Osteoblast (primary cell): ENCODE measurements at regions not wholly inside any gene's neighbourhood (a gene's known extent, or its start where the extent isn't known, plus 50 kb on each side); places are given as distances from the start of the nearest gene placed in this dataset.
A peak's percentile ranks its signal among the peaks of the same experiment; 100 is the strongest.

ENCODE experiments used
- DNase-seq: peaks from one replicate; pipeline ENCODE4 v3.0.0; 2011; ENCODE audit warnings: low spot score, mixed read lengths; ENCODE audit not compliant: insufficient read length; ENCODE audit errors: missing footprints
- H2AFZ ChIP-seq: 2 replicates; pipeline ENCODE4 v1.6.0; 2011; ENCODE audit warnings: mild to moderate bottlenecking, low read length
- H3K27ac ChIP-seq: 2 replicates; pipeline ENCODE4 v1.5.1; 2011; ENCODE audit warnings: mild to moderate bottlenecking, low read depth, low read length, moderate library complexity
- H3K27me3 ChIP-seq: 2 replicates; pipeline ENCODE4 v1.6.0; 2012; ENCODE audit warnings: mild to moderate bottlenecking, control low read depth, inconsistent platforms, low read length, moderate library complexity; ENCODE audit not compliant: insufficient read depth
- H3K36me3 ChIP-seq: 2 replicates; pipeline ENCODE4 v1.5.1; 2011; ENCODE audit warnings: mild to moderate bottlenecking, low read length, control low read depth, moderate library complexity; ENCODE audit not compliant: insufficient read depth
- H3K4me1 ChIP-seq: 2 replicates; pipeline ENCODE4 v1.5.1; 2011; ENCODE audit warnings: mild to moderate bottlenecking, low read length, control low read depth, moderate library complexity; ENCODE audit not compliant: insufficient read depth
- H3K4me2 ChIP-seq: 2 replicates; pipeline ENCODE4 v1.6.0; 2011; ENCODE audit warnings: mild to moderate bottlenecking, low read length; ENCODE audit not compliant: insufficient read depth
- H3K4me3 ChIP-seq: fragments of 200-600 bp; sonication (generic); 3 replicates; pipeline ENCODE4 v1.5.1; 2012; ENCODE audit warnings: mild to moderate bottlenecking, low read length, inconsistent platforms; ENCODE audit not compliant: insufficient read depth
- H3K79me2 ChIP-seq: 2 replicates; pipeline ENCODE4 v1.6.0; 2012; ENCODE audit warnings: mild to moderate bottlenecking, low read length, control low read depth, inconsistent platforms; ENCODE audit not compliant: insufficient read depth
- H3K9me3 ChIP-seq: 2 replicates; pipeline ENCODE4 v1.5.1; 2011; ENCODE audit warnings: low read depth, low read length, control low read depth
- H4K20me1 ChIP-seq: 2 replicates; pipeline ENCODE4 v1.6.0; 2012; ENCODE audit warnings: mild to moderate bottlenecking, low read length, control low read depth; ENCODE audit not compliant: insufficient read depth
- TF ChIP-seq, protein P1 (sequence below): IDR thresholded peaks from 2 replicates; pipeline ENCODE4 v1.5.1; 2011; ENCODE audit warnings: mild to moderate bottlenecking, low read depth, low read length, moderate library complexity; ENCODE audit errors: extremely low read depth

DNA sequence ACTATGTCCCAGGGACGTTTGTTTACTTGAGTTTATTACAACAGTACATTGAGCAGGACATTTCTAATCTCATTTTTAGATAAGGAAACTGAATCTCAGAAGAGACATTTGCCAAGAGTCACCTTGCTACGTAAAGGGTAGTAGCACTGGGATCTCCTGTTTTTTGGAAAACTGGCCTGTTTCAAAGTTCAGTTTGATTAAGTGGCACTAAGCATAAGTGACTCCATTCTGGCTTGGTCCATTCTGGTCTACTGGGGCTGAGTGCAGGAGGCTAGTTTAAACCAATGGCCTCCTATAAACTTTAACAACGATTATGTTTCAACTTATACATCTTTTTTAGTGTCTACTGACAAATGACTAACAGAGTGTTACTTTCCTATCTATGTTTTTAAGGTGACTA lies 382.5 kb downstream of the ANKRD50 start:
- no peaks in the 10 kb centered on the region for H3K27me3 ChIP-seq
- no peak overlapping the region for H3K27ac ChIP-seq
- peaks cover 3% of the 10 kb centered on the region for H3K4me1 ChIP-seq
- no peak for DNase-seq
- TF ChIP-seq, protein P1, sequence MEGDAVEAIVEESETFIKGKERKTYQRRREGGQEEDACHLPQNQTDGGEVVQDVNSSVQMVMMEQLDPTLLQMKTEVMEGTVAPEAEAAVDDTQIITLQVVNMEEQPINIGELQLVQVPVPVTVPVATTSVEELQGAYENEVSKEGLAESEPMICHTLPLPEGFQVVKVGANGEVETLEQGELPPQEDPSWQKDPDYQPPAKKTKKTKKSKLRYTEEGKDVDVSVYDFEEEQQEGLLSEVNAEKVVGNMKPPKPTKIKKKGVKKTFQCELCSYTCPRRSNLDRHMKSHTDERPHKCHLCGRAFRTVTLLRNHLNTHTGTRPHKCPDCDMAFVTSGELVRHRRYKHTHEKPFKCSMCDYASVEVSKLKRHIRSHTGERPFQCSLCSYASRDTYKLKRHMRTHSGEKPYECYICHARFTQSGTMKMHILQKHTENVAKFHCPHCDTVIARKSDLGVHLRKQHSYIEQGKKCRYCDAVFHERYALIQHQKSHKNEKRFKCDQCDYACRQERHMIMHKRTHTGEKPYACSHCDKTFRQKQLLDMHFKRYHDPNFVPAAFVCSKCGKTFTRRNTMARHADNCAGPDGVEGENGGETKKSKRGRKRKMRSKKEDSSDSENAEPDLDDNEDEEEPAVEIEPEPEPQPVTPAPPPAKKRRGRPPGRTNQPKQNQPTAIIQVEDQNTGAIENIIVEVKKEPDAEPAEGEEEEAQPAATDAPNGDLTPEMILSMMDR, result no peak
- no peak overlapping the region for H2AFZ ChIP-seq
- no peaks in the 10 kb centered on the region for H3K9me3 ChIP-seq
- H3K36me3 ChIP-seq, result no peaks in the 10 kb centered on the region
- no peak overlapping the region for H3K4me2 ChIP-seq
- H3K79me2 ChIP-seq, result no peaks in the 10 kb centered on the region
- H3K4me3 ChIP-seq, result no peak overlapping the region
- H4K20me1 ChIP-seq, result no peaks in the 10 kb centered on the region

DNA sequence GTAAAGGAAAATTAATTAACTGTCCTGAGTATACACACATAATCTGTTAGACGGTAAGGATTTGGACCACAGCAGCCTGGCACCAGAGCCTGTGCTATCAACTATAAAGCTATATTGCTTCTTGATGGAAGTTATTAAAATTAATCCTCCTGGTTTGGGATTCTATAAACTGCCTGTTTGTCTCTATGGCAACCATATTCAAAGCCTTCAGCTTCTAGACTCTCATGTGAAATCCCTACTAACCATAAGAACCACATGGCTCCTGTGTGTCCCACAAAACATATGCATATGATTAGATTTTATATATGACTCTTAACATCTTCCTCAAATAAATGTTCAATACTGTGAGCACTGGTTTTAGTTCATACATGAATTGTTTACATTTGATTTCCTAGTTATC lies 380.8 kb downstream of the ANKRD50 start:
- no peaks in the 10 kb centered on the region for H3K9me3 ChIP-seq
- no peaks in the 10 kb centered on the region for H3K79me2 ChIP-seq
- no peak for DNase-seq
- H3K27me3 ChIP-seq, result no peaks in the 10 kb centered on the region
- peaks cover 3% of the 10 kb centered on the region for H3K4me1 ChIP-seq
- no peak overlapping the region for H2AFZ ChIP-seq
- TF ChIP-seq, protein P1, result no peak
- no peak overlapping the region for H3K27ac ChIP-seq
- no peak overlapping the region for H3K4me2 ChIP-seq
- no peaks in the 10 kb centered on the region for H3K36me3 ChIP-seq
- no peak overlapping the region for H3K4me3 ChIP-seq
- H4K20me1 ChIP-seq, result no peaks in the 10 kb centered on the region

DNA sequence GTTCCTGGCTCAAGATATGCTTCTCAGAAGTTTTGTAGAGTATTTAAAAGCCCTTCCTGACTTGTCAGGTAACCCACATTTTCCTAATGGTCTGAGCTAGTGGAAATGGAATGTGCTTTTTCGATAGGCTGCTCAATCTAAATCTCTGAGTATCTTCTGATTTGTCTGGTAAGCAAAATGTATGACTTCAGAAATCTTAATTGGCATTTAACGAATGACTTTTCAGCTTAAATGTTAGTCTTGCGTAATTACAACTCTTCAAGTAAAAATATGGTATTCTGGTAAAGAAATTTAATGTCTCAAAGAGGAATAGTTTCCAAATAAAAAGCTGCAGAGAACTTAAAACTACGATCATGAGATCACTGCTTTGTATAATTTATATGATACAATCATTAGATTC lies 379.1 kb downstream of the ANKRD50 start:
- Histone ChIP-seq H3K27me3 (no peaks in the 10 kb centered on the region), H3K4me3 (no peak overlapping the region), H2AFZ (no peak overlapping the region), H3K9me3 (no peaks in the 10 kb centered on the region), H3K4me1 (peaks cover 3% of the 10 kb centered on the region), H3K79me2 (no peaks in the 10 kb centered on the region), H3K4me2 (no peak overlapping the region), H3K36me3 (no peaks in the 10 kb centered on the region), H3K27ac (no peak overlapping the region), H4K20me1 (no peaks in the 10 kb centered on the region)
- DNase-seq, result no peak
- TF ChIP-seq, protein P1, result no peak

DNA sequence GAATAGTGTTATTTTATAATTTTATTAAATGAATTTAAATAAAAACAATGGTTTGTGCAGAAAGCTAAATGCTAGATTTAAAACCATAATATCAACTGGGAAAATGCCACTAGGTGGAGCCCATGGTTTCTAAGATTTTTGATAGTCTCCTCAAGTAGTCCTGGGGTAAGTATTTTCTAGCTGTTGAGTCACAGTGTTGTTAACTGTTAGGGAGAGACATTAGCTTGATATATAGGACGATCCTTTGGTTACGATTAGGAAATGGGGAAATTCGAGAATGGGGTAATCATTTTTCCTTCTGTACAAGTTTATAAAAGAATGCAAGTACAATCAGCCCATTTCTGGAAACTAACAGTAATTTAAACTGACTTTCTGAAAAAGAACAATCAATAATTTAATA lies 378.4 kb downstream of the ANKRD50 start:
- H3K27ac ChIP-seq, result no peak overlapping the region
- H3K9me3 ChIP-seq, result no peaks in the 10 kb centered on the region
- H3K36me3 ChIP-seq, result no peaks in the 10 kb centered on the region
- peak; percentile 87 for DNase-seq
- no peaks in the 10 kb centered on the region for H3K79me2 ChIP-seq
- no peaks in the 10 kb centered on the region for H4K20me1 ChIP-seq
- peak overlapping the region; percentile 71 for H3K4me2 ChIP-seq
- H3K4me3 ChIP-seq, result peak overlapping the region; percentile 29
- H3K27me3 ChIP-seq, result no peaks in the 10 kb centered on the region
- H2AFZ ChIP-seq, result no peak overlapping the region
- H3K4me1 ChIP-seq, result peaks cover 3% of the 10 kb centered on the region
- TF ChIP-seq, protein P1, result peak; percentile 66
